Prostate gland (tissue), 2 donors: ENCODE measurements at regions not wholly inside any gene's neighbourhood (a gene's known extent, or its start where the extent isn't known, plus 50 kb on each side); places are given as distances from the start of the nearest gene placed in this dataset.

Source experiments
- DNase-seq: peaks from one replicate; pipeline ENCODE4 v3.0.0-alpha.2; 2019; ENCODE audit warnings: low spot score
- H3K27ac ChIP-seq, 2 donors: fragments of 200-600 bp; sonication (generic); 2 replicates each; pipeline ENCODE4 v1.5.1; 2017 to 2019
- H3K27me3 ChIP-seq: fragments of 200-600 bp; sonication (generic); replicated peaks from 2 replicates; pipeline ENCODE4 v1.5.1; 2019; ENCODE audit not compliant: insufficient read depth
- H3K36me3 ChIP-seq, 2 donors: fragments of 200-600 bp; sonication (generic); 1 replicate in 1 of 2; 2 replicates in 1 of 2; pipeline versions ENCODE4 v1.5.1 to v1.8.1; 2017 to 2019
- H3K4me1 ChIP-seq: fragments of 200-600 bp; sonication (generic); replicated peaks from 2 replicates; pipeline ENCODE4 v1.5.1; 2019
- H3K4me3 ChIP-seq, 2 donors: fragments of 200-600 bp; sonication (generic); 2 replicates each; pipeline ENCODE4 v1.5.1; 2017 to 2019
- H3K9me3 ChIP-seq: fragments of 200-600 bp; sonication (generic); 2 replicates; pipeline ENCODE4 v1.5.1; 2017
- POLR2A ChIP-seq: fragments of 450-650 bp; IDR thresholded peaks from one replicate; pipeline ENCODE4 v1.6.1; 2016; ENCODE audit warnings: antibody characterized with exemption, mild to moderate bottlenecking
- POLR2AphosphoS5 ChIP-seq: sonication (generic); formaldehyde crosslinking; IDR thresholded peaks from one replicate; pipeline ENCODE4 v1.6.1; 2017; ENCODE audit warnings: antibody characterized with exemption
- WGBS: methylation state at CpG from one replicate; pipeline ENCODE4 v1.1.5; 2018; 5-methylcytosine and 5-hydroxymethylcytosine counted together
- intact Hi-C: fragments of 100-400 bp; cut with DNase I; formaldehyde crosslinking; loops from one replicate; pipeline ENCODE4 v1.14.2; 2022
- TF ChIP-seq, protein P1 (sequence below), 4 experiments: fragments of 200-600 bp in 2 of 4; fragments of 450-650 bp in 2 of 4; sonication (generic) in 2 of 4; IDR thresholded peaks; 1 replicate in 3 of 4; 2 replicates in 1 of 4; pipeline ENCODE4 v1.5.1; 2016 to 2019; ENCODE audit warnings: antibody characterized with exemption in 4 of 4, mild to moderate bottlenecking in 2 of 4, moderate library complexity in 2 of 4

DNA sequence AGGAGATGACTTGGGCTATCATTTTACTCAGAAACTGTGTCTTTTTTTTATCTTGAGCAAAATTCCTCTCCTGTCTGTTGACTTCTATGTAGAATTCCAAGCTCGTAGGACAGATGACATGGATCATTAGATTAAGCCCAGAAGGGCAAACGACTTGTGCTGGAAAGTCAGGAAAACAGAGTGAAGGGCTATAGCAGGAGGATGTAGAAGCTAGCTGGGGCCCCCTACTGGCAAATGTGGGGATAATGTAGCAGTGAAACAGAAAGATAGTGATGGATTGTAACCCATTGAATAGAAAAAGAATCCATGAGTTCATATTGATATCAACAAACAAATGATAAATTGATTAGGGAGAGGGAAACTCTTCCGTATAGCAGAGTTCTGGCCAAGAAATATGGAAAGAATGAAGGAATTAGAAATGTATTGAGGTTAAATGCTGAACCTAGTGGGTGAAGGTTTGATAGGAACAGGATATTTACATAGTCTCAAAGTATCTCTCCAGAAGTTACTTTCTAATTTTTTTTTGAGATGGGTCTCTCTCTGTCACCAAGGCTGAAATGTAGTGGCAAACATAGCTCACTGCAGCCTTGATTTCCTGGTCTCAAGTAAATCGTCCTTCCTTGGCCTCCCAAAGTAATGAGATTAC, 103.6 kb downstream of the LYZL1 start:
- Histone ChIP-seq H3K27me3 (no peaks in the 10 kb centered on the region), H3K36me3 (no peaks in the 10 kb centered on the region), H3K4me3 (no peak overlapping the region), H3K4me1 (no peaks in the 10 kb centered on the region), H3K9me3 (no peaks in the 10 kb centered on the region), H3K27ac (no peak overlapping the region)
- TF ChIP-seq POLR2AphosphoS5 (no peak), POLR2A (no peak)
- TF ChIP-seq, protein P1, sequence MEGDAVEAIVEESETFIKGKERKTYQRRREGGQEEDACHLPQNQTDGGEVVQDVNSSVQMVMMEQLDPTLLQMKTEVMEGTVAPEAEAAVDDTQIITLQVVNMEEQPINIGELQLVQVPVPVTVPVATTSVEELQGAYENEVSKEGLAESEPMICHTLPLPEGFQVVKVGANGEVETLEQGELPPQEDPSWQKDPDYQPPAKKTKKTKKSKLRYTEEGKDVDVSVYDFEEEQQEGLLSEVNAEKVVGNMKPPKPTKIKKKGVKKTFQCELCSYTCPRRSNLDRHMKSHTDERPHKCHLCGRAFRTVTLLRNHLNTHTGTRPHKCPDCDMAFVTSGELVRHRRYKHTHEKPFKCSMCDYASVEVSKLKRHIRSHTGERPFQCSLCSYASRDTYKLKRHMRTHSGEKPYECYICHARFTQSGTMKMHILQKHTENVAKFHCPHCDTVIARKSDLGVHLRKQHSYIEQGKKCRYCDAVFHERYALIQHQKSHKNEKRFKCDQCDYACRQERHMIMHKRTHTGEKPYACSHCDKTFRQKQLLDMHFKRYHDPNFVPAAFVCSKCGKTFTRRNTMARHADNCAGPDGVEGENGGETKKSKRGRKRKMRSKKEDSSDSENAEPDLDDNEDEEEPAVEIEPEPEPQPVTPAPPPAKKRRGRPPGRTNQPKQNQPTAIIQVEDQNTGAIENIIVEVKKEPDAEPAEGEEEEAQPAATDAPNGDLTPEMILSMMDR (IDR thresholded peaks at IDR 0.05) = peak in 3 of 4 experiments; percentile 28 to 51 (median 47)
- 44% methylated on average over 4 of the region's 4 CpGs for WGBS
- DNase-seq = no peak
- intact Hi-C loops = no loop called here

DNA sequence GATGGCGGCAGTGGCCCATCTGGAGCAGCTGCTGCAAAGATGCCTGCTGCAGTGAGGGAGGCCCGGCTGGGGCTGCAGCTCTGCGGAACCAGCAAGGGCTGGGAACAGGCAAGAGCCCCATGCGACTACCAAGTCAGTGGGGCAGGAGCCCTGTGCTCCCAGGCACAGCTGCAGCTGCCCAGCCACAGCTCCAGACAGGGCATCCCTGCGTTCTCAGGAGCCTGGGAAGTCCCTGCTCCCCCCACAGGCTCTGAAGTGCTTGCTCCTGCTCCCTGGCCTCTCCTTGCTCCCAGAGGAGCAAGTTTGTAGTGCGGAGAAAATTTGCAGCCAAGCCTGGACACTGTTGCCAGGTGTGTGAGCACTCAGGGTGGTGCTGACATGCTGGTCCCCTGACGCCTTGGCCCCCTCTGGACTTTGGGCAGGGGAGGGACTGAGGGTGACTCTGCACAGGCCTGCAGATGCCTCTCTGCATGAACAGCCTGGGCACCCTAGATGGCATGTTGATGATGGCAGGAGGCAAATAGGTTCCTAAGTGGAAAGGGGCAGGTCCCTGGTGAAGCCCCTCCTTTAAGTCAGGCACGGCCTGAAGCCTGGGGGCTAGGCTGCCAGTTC, 105.6 kb downstream of the LYZL1 start:
- DNase-seq = no peak
- 79% methylated on average over 8 of the region's 8 CpGs for WGBS
- Histone ChIP-seq H3K4me3 (no peak overlapping the region), H3K9me3 (no peaks in the 10 kb centered on the region), H3K4me1 (no peaks in the 10 kb centered on the region), H3K36me3 (no peaks in the 10 kb centered on the region), H3K27ac (no peak overlapping the region), H3K27me3 (no peaks in the 10 kb centered on the region)
- TF ChIP-seq POLR2AphosphoS5 = no peak
- TF ChIP-seq, protein P1 (IDR thresholded peaks at IDR 0.05) = no peak
- TF ChIP-seq POLR2A = no peak
- intact Hi-C loops = no loop called here

DNA sequence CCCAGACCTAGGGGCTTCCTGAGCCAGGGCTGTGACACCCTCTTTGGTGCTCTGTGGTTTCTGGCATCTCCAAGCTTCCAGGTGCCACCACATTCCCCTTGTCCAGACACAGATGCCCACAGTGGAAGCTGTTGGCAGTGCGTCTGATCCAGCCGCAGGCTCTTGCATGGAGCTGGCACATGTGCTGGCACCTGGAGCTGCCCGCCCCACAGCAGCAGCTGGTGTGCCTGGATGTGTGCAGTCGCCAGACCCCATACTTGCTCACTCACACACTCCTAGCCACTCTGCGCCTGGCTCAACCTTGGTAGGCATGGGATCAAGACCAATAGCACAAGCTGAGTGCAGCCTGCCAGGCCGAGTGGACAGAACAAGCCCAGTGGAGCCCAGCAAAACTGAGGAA, 106.5 kb downstream of the LYZL1 start:
- DNase-seq = no peak
- intact Hi-C loops = no loop called here
- H3K36me3 ChIP-seq = no peaks in the 10 kb centered on the region
- no peak overlapping the region for H3K4me3 ChIP-seq
- no peaks in the 10 kb centered on the region for H3K9me3 ChIP-seq
- H3K27me3 ChIP-seq = no peaks in the 10 kb centered on the region
- H3K27ac ChIP-seq = no peak overlapping the region
- TF ChIP-seq, protein P1 (IDR thresholded peaks at IDR 0.05) = no peak
- TF ChIP-seq POLR2AphosphoS5 = no peak
- TF ChIP-seq POLR2A = no peak
- H3K4me1 ChIP-seq = no peaks in the 10 kb centered on the region
- WGBS = 82% methylated on average over 6 of the region's 6 CpGs

DNA sequence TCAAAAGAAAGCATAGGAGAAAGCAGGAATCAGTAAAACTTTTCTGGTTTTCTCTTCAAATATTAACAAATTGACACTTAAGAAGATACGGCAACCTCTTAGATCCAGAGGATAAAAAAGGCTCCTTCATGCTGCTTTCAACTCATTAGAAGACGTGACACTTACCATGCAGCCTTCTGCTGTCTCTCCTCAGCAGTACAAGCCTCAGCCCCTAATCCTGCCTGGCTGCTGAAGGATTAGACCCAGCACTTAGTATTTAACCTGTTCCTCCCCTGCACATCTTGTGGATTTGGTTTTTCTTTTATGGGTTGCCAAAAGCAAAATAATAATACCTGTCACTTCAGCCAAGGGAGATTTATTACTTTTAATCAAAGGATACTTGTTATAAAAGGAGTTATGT, 108.4 kb downstream of the LYZL1 start:
- intact Hi-C loops = no loop called here
- no peak for DNase-seq

More for the DNA sequence above, 108.4 kb downstream of the LYZL1 start:
- Histone ChIP-seq H3K9me3 (no peaks in the 10 kb centered on the region), H3K36me3 (no peaks in the 10 kb centered on the region), H3K4me1 (no peaks in the 10 kb centered on the region), H3K4me3 (no peak overlapping the region), H3K27ac (no peak overlapping the region), H3K27me3 (no peaks in the 10 kb centered on the region)
- 91% methylated on average over 2 of the region's 2 CpGs for WGBS
- TF ChIP-seq POLR2A (no peak), POLR2AphosphoS5 (no peak)
- TF ChIP-seq, protein P1 (IDR thresholded peaks at IDR 0.05) = no peak
